ENCODE measurements at regions not wholly inside any gene's neighbourhood (a gene's known extent, or its start where the extent isn't known, plus 50 kb on each side); places are given as distances from the start of the nearest gene placed in this dataset.

GRCh38 chr9:99307851-99308250 lies 85.8 kb downstream of the SEC61B start:
- peaks cover 17% of the 10 kb centered on the region for H3K27me3 Mint-ChIP-seq
- ATAC-seq (no peak), DNase-seq (no peak)
- no peak overlapping the region for H3K27ac Mint-ChIP-seq
- H3K36me3 Mint-ChIP-seq (ENCODE audit: low read depth): no peaks in the 10 kb centered on the region
- no peak overlapping the region for H3K4me3 Mint-ChIP-seq
- H3K4me1 Mint-ChIP-seq: no peaks in the 10 kb centered on the region
- no peaks in the 10 kb centered on the region for H3K9me3 Mint-ChIP-seq

GRCh38 chr9:99309141-99309939 lies 87.3 kb downstream of the SEC61B start:
- H3K36me3 Mint-ChIP-seq (ENCODE audit: low read depth): no peaks in the 10 kb centered on the region
- ATAC-seq (no peak), DNase-seq (no peak)
- H3K4me3 Mint-ChIP-seq: no peak overlapping the region
- H3K27ac Mint-ChIP-seq: no peak overlapping the region
- no peaks in the 10 kb centered on the region for H3K9me3 Mint-ChIP-seq
- H3K4me1 Mint-ChIP-seq: no peaks in the 10 kb centered on the region
- H3K27me3 Mint-ChIP-seq: peaks cover 7% of the 10 kb centered on the region

GRCh38 chr9:99312736-99313135 lies 90.7 kb downstream of the SEC61B start:
- Mint-ChIP-seq H3K27ac (no peak overlapping the region), H3K4me3 (no peak overlapping the region), H3K9me3 (no peaks in the 10 kb centered on the region), H3K27me3 (peaks cover 10% of the 10 kb centered on the region), H3K36me3 (ENCODE audit: low read depth) (no peaks in the 10 kb centered on the region), H3K4me1 (no peaks in the 10 kb centered on the region)
- no peak for DNase-seq
- no peak for ATAC-seq

GRCh38 chr9:99319048-99319447 lies 97.0 kb downstream of the SEC61B start:
- no peaks in the 10 kb centered on the region for H3K36me3 Mint-ChIP-seq (ENCODE audit: low read depth)
- DNase-seq (no peak), ATAC-seq (no peak)
- no peak overlapping the region for H3K27ac Mint-ChIP-seq
- H3K9me3 Mint-ChIP-seq: no peaks in the 10 kb centered on the region
- no peaks in the 10 kb centered on the region for H3K4me1 Mint-ChIP-seq
- no peak overlapping the region for H3K4me3 Mint-ChIP-seq
- H3K27me3 Mint-ChIP-seq: peaks cover 19% of the 10 kb centered on the region

- DNase-seq: no peak
- Mint-ChIP-seq H3K9me3 (no peaks in the 10 kb centered on the region), H3K27me3 (peaks cover 27% of the 10 kb centered on the region), H3K4me3 (no peak overlapping the region), H3K4me1 (peaks cover 17% of the 10 kb centered on the region), H3K36me3 (ENCODE audit: low read depth) (no peaks in the 10 kb centered on the region), H3K27ac (no peak overlapping the region)
- ATAC-seq: no peak
These were observed 100.2 kb downstream of the SEC61B start for GRCh38 chr9:99322299-99322698.

- H3K36me3 Mint-ChIP-seq (ENCODE audit: low read depth): no peaks in the 10 kb centered on the region
- peak; percentile 36 for ATAC-seq
- H3K27ac Mint-ChIP-seq: peak overlapping the region; percentile 28
- H3K4me3 Mint-ChIP-seq: no peak overlapping the region
- peaks cover 27% of the 10 kb centered on the region for H3K27me3 Mint-ChIP-seq
- DNase-seq: no peak
- peaks cover 17% of the 10 kb centered on the region for H3K4me1 Mint-ChIP-seq
- H3K9me3 Mint-ChIP-seq: no peaks in the 10 kb centered on the region
These were observed 104.2 kb downstream of the SEC61B start for GRCh38 chr9:99326112-99326916.

GRCh38 chr9:99326917-99327189 lies 104.8 kb downstream of the SEC61B start:
- Mint-ChIP-seq H3K27ac (peak overlapping the region; percentile 28), H3K36me3 (ENCODE audit: low read depth) (no peaks in the 10 kb centered on the region), H3K27me3 (peaks cover 23% of the 10 kb centered on the region), H3K9me3 (no peaks in the 10 kb centered on the region), H3K4me3 (no peak overlapping the region), H3K4me1 (peaks cover 17% of the 10 kb centered on the region)
- ATAC-seq: no peak
- no peak for DNase-seq

GRCh38 chr9:99327667-99328066 lies 105.6 kb downstream of the SEC61B start:
- H3K4me1 Mint-ChIP-seq: peaks cover 17% of the 10 kb centered on the region
- no peak overlapping the region for H3K4me3 Mint-ChIP-seq
- peaks cover 25% of the 10 kb centered on the region for H3K27me3 Mint-ChIP-seq
- no peaks in the 10 kb centered on the region for H3K9me3 Mint-ChIP-seq
- H3K36me3 Mint-ChIP-seq (ENCODE audit: low read depth): no peaks in the 10 kb centered on the region
- no peak for DNase-seq
- no peak for ATAC-seq
- no peak overlapping the region for H3K27ac Mint-ChIP-seq

- Mint-ChIP-seq H3K4me3 (no peak overlapping the region), H3K36me3 (ENCODE audit: low read depth) (no peaks in the 10 kb centered on the region), H3K27ac (no peak overlapping the region), H3K9me3 (no peaks in the 10 kb centered on the region), H3K27me3 (peaks cover 5% of the 10 kb centered on the region), H3K4me1 (no peaks in the 10 kb centered on the region)
- no peak for ATAC-seq
- DNase-seq: no peak
These were observed 113.2 kb downstream of the SEC61B start for GRCh38 chr9:99335280-99335679.

GRCh38 chr9:99336005-99336404 lies 113.9 kb downstream of the SEC61B start:
- Mint-ChIP-seq H3K27ac (no peak overlapping the region), H3K4me3 (no peak overlapping the region), H3K9me3 (no peaks in the 10 kb centered on the region), H3K4me1 (no peaks in the 10 kb centered on the region), H3K27me3 (peaks cover 5% of the 10 kb centered on the region), H3K36me3 (ENCODE audit: low read depth) (no peaks in the 10 kb centered on the region)
- ATAC-seq (no peak), DNase-seq (no peak)

GRCh38 chr9:99336531-99336930 lies 114.4 kb downstream of the SEC61B start:
- no peak for DNase-seq
- ATAC-seq: no peak
- H3K27me3 Mint-ChIP-seq: peaks cover 5% of the 10 kb centered on the region
- H3K4me1 Mint-ChIP-seq: no peaks in the 10 kb centered on the region
- H3K4me3 Mint-ChIP-seq: no peak overlapping the region
- H3K27ac Mint-ChIP-seq: no peak overlapping the region
- H3K9me3 Mint-ChIP-seq: no peaks in the 10 kb centered on the region
- no peaks in the 10 kb centered on the region for H3K36me3 Mint-ChIP-seq (ENCODE audit: low read depth)

- Mint-ChIP-seq H3K4me1 (no peaks in the 10 kb centered on the region), H3K27ac (no peak overlapping the region), H3K36me3 (ENCODE audit: low read depth) (no peaks in the 10 kb centered on the region), H3K9me3 (no peaks in the 10 kb centered on the region), H3K4me3 (no peak overlapping the region), H3K27me3 (peaks cover 1% of the 10 kb centered on the region)
- no peak for ATAC-seq
- DNase-seq: no peak
These were observed 118.2 kb downstream of the SEC61B start for GRCh38 chr9:99340281-99340680.

GRCh38 chr9:99341686-99342085 lies 119.6 kb downstream of the SEC61B start:
- Mint-ChIP-seq H3K9me3 (no peaks in the 10 kb centered on the region), H3K4me1 (no peaks in the 10 kb centered on the region), H3K4me3 (no peak overlapping the region), H3K36me3 (ENCODE audit: low read depth) (no peaks in the 10 kb centered on the region), H3K27ac (no peak overlapping the region), H3K27me3 (peaks cover 3% of the 10 kb centered on the region)
- ATAC-seq (no peak), DNase-seq (no peak)

GRCh38 chr9:99345451-99345850 lies 123.4 kb downstream of the SEC61B start:
- DNase-seq (no peak), ATAC-seq (no peak)
- Mint-ChIP-seq H3K36me3 (ENCODE audit: low read depth) (no peaks in the 10 kb centered on the region), H3K27me3 (peaks cover 5% of the 10 kb centered on the region), H3K4me1 (no peaks in the 10 kb centered on the region), H3K9me3 (no peaks in the 10 kb centered on the region), H3K4me3 (no peak overlapping the region), H3K27ac (no peak overlapping the region)

GRCh38 chr9:99345942-99346341 lies 123.9 kb downstream of the SEC61B start:
- H3K27ac Mint-ChIP-seq: no peak overlapping the region
- DNase-seq: no peak

More at GRCh38 chr9:99345942-99346341, 123.9 kb downstream of the SEC61B start:
- Mint-ChIP-seq H3K27me3 (peaks cover 5% of the 10 kb centered on the region), H3K36me3 (ENCODE audit: low read depth) (no peaks in the 10 kb centered on the region), H3K4me3 (no peak overlapping the region), H3K4me1 (no peaks in the 10 kb centered on the region), H3K9me3 (no peaks in the 10 kb centered on the region)
- ATAC-seq: no peak
